ENCODE measurements at regions not wholly inside any gene's neighbourhood (a gene's known extent, or its start where the extent isn't known, plus 50 kb on each side); places are given as distances from the start of the nearest gene placed in this dataset.

- no peak overlapping the region for H3K4me3 ChIP-seq (ENCODE audit: low read depth in 1 of 2, low read length in 2 of 2)
- no peaks in the 10 kb centered on the region for H3K36me3 ChIP-seq (ENCODE audit: insufficient read depth, low read length)
- no peak overlapping the region for H3K27ac ChIP-seq (ENCODE audit: low read depth, low read length)
- H3K9me3 ChIP-seq (ENCODE audit: low read length), result no peaks in the 10 kb centered on the region
- H3K4me1 ChIP-seq (ENCODE audit: insufficient read depth, low read length), result no peaks in the 10 kb centered on the region
- H3K9ac ChIP-seq (ENCODE audit: low read length), result no peak overlapping the region
- no peaks in the 10 kb centered on the region for H3K27me3 ChIP-seq (ENCODE audit: control insufficient read depth in 1 of 2, insufficient read depth in 2 of 2, low read length in 2 of 2)
Observed at GRCh38 chr12:19021646-19022045, 107.9 kb upstream of the PLEKHA5 start.

GRCh38 chr12:19025582-19025981 lies 104.0 kb upstream of the PLEKHA5 start:
- Histone ChIP-seq H3K9me3 (ENCODE audit: low read length) (no peaks in the 10 kb centered on the region), H3K27me3 (ENCODE audit: control insufficient read depth in 1 of 2, insufficient read depth in 2 of 2, low read length in 2 of 2) (no peaks in the 10 kb centered on the region), H3K27ac (ENCODE audit: low read depth, low read length) (no peak overlapping the region), H3K4me3 (ENCODE audit: low read depth in 1 of 2, low read length in 2 of 2) (no peak overlapping the region), H3K9ac (ENCODE audit: low read length) (no peak overlapping the region), H3K4me1 (ENCODE audit: insufficient read depth, low read length) (no peaks in the 10 kb centered on the region), H3K36me3 (ENCODE audit: insufficient read depth, low read length) (no peaks in the 10 kb centered on the region)

- Histone ChIP-seq H3K27me3 (ENCODE audit: control insufficient read depth in 1 of 2, insufficient read depth in 2 of 2, low read length in 2 of 2) (no peaks in the 10 kb centered on the region), H3K9ac (ENCODE audit: low read length) (no peak overlapping the region), H3K9me3 (ENCODE audit: low read length) (no peaks in the 10 kb centered on the region), H3K4me3 (ENCODE audit: low read depth in 1 of 2, low read length in 2 of 2) (no peak overlapping the region), H3K4me1 (ENCODE audit: insufficient read depth, low read length) (no peaks in the 10 kb centered on the region), H3K36me3 (ENCODE audit: insufficient read depth, low read length) (no peaks in the 10 kb centered on the region), H3K27ac (ENCODE audit: low read depth, low read length) (no peak overlapping the region)
Observed at GRCh38 chr12:19026034-19026433, 103.5 kb upstream of the PLEKHA5 start.

- Histone ChIP-seq H3K4me3 (ENCODE audit: low read depth in 1 of 2, low read length in 2 of 2) (no peak overlapping the region), H3K9me3 (ENCODE audit: low read length) (no peaks in the 10 kb centered on the region), H3K9ac (ENCODE audit: low read length) (no peak overlapping the region), H3K27ac (ENCODE audit: low read depth, low read length) (no peak overlapping the region), H3K27me3 (ENCODE audit: control insufficient read depth in 1 of 2, insufficient read depth in 2 of 2, low read length in 2 of 2) (no peaks in the 10 kb centered on the region), H3K36me3 (ENCODE audit: insufficient read depth, low read length) (no peaks in the 10 kb centered on the region), H3K4me1 (ENCODE audit: insufficient read depth, low read length) (no peaks in the 10 kb centered on the region)
Observed at GRCh38 chr12:19026614-19027488, 102.7 kb upstream of the PLEKHA5 start.

GRCh38 chr12:19030180-19030579 lies 99.4 kb upstream of the PLEKHA5 start:
- no peaks in the 10 kb centered on the region for H3K4me1 ChIP-seq (ENCODE audit: insufficient read depth, low read length)
- H3K9ac ChIP-seq (ENCODE audit: low read length), result no peak overlapping the region
- H3K27me3 ChIP-seq (ENCODE audit: control insufficient read depth in 1 of 2, insufficient read depth in 2 of 2, low read length in 2 of 2), result no peaks in the 10 kb centered on the region
- no peak overlapping the region for H3K4me3 ChIP-seq (ENCODE audit: low read depth in 1 of 2, low read length in 2 of 2)
- H3K36me3 ChIP-seq (ENCODE audit: insufficient read depth, low read length), result no peaks in the 10 kb centered on the region
- H3K27ac ChIP-seq (ENCODE audit: low read depth, low read length), result no peak overlapping the region
- H3K9me3 ChIP-seq (ENCODE audit: low read length), result no peaks in the 10 kb centered on the region

- Histone ChIP-seq H3K4me3 (ENCODE audit: low read depth in 1 of 2, low read length in 2 of 2) (no peak overlapping the region), H3K36me3 (ENCODE audit: insufficient read depth, low read length) (no peaks in the 10 kb centered on the region), H3K27me3 (ENCODE audit: control insufficient read depth in 1 of 2, insufficient read depth in 2 of 2, low read length in 2 of 2) (no peaks in the 10 kb centered on the region), H3K9ac (ENCODE audit: low read length) (no peak overlapping the region), H3K9me3 (ENCODE audit: low read length) (no peaks in the 10 kb centered on the region), H3K27ac (ENCODE audit: low read depth, low read length) (no peak overlapping the region), H3K4me1 (ENCODE audit: insufficient read depth, low read length) (no peaks in the 10 kb centered on the region)
Observed at GRCh38 chr12:19030603-19031002, 98.9 kb upstream of the PLEKHA5 start.

- Histone ChIP-seq H3K9ac (ENCODE audit: low read length) (no peak overlapping the region), H3K9me3 (ENCODE audit: low read length) (no peaks in the 10 kb centered on the region), H3K27me3 (ENCODE audit: control insufficient read depth in 1 of 2, insufficient read depth in 2 of 2, low read length in 2 of 2) (no peaks in the 10 kb centered on the region), H3K4me3 (ENCODE audit: low read depth in 1 of 2, low read length in 2 of 2) (no peak overlapping the region), H3K4me1 (ENCODE audit: insufficient read depth, low read length) (no peaks in the 10 kb centered on the region), H3K27ac (ENCODE audit: low read depth, low read length) (no peak overlapping the region), H3K36me3 (ENCODE audit: insufficient read depth, low read length) (no peaks in the 10 kb centered on the region)
Observed at GRCh38 chr12:19031032-19031431, 98.5 kb upstream of the PLEKHA5 start.

- no peak overlapping the region for H3K27ac ChIP-seq (ENCODE audit: low read depth, low read length)
Observed at GRCh38 chr12:19032826-19033225, 96.7 kb upstream of the PLEKHA5 start.

GRCh38 chr12:19033244-19033643 lies 96.3 kb upstream of the PLEKHA5 start:
- Histone ChIP-seq H3K4me1 (ENCODE audit: insufficient read depth, low read length) (no peaks in the 10 kb centered on the region), H3K27ac (ENCODE audit: low read depth, low read length) (no peak overlapping the region), H3K9me3 (ENCODE audit: low read length) (no peaks in the 10 kb centered on the region), H3K27me3 (ENCODE audit: control insufficient read depth in 1 of 2, insufficient read depth in 2 of 2, low read length in 2 of 2) (no peaks in the 10 kb centered on the region), H3K4me3 (ENCODE audit: low read depth in 1 of 2, low read length in 2 of 2) (no peak overlapping the region), H3K9ac (ENCODE audit: low read length) (no peak overlapping the region), H3K36me3 (ENCODE audit: insufficient read depth, low read length) (no peaks in the 10 kb centered on the region)

More at GRCh38 chr12:19032826-19033225, 96.7 kb upstream of the PLEKHA5 start:
- no peak overlapping the region for H3K9ac ChIP-seq (ENCODE audit: low read length)
- no peaks in the 10 kb centered on the region for H3K36me3 ChIP-seq (ENCODE audit: insufficient read depth, low read length)
- no peaks in the 10 kb centered on the region for H3K9me3 ChIP-seq (ENCODE audit: low read length)
- H3K4me1 ChIP-seq (ENCODE audit: insufficient read depth, low read length), result no peaks in the 10 kb centered on the region
- no peaks in the 10 kb centered on the region for H3K27me3 ChIP-seq (ENCODE audit: control insufficient read depth in 1 of 2, insufficient read depth in 2 of 2, low read length in 2 of 2)
- no peak overlapping the region for H3K4me3 ChIP-seq (ENCODE audit: low read depth in 1 of 2, low read length in 2 of 2)

GRCh38 chr12:19034937-19035336 lies 94.6 kb upstream of the PLEKHA5 start:
- H3K4me1 ChIP-seq (ENCODE audit: insufficient read depth, low read length), result no peaks in the 10 kb centered on the region
- H3K27me3 ChIP-seq (ENCODE audit: control insufficient read depth in 1 of 2, insufficient read depth in 2 of 2, low read length in 2 of 2), result no peaks in the 10 kb centered on the region
- no peak overlapping the region for H3K9ac ChIP-seq (ENCODE audit: low read length)
- H3K36me3 ChIP-seq (ENCODE audit: insufficient read depth, low read length), result no peaks in the 10 kb centered on the region
- no peaks in the 10 kb centered on the region for H3K9me3 ChIP-seq (ENCODE audit: low read length)
- H3K27ac ChIP-seq (ENCODE audit: low read depth, low read length), result no peak overlapping the region
- H3K4me3 ChIP-seq (ENCODE audit: low read depth in 1 of 2, low read length in 2 of 2), result no peak overlapping the region

- Histone ChIP-seq H3K4me1 (ENCODE audit: insufficient read depth, low read length) (no peaks in the 10 kb centered on the region), H3K9ac (ENCODE audit: low read length) (no peak overlapping the region), H3K36me3 (ENCODE audit: insufficient read depth, low read length) (no peaks in the 10 kb centered on the region), H3K4me3 (ENCODE audit: low read depth in 1 of 2, low read length in 2 of 2) (no peak overlapping the region), H3K27ac (ENCODE audit: low read depth, low read length) (no peak overlapping the region), H3K27me3 (ENCODE audit: control insufficient read depth in 1 of 2, insufficient read depth in 2 of 2, low read length in 2 of 2) (no peaks in the 10 kb centered on the region), H3K9me3 (ENCODE audit: low read length) (no peaks in the 10 kb centered on the region)
Observed at GRCh38 chr12:19035536-19035935, 94.0 kb upstream of the PLEKHA5 start.

Data from muscle layer of colon (tissue), 2 donors.